ENCODE measurements at regions not wholly inside any gene's neighbourhood (a gene's known extent, or its start where the extent isn't known, plus 50 kb on each side); places are given as distances from the start of the nearest gene placed in this dataset.

DNA sequence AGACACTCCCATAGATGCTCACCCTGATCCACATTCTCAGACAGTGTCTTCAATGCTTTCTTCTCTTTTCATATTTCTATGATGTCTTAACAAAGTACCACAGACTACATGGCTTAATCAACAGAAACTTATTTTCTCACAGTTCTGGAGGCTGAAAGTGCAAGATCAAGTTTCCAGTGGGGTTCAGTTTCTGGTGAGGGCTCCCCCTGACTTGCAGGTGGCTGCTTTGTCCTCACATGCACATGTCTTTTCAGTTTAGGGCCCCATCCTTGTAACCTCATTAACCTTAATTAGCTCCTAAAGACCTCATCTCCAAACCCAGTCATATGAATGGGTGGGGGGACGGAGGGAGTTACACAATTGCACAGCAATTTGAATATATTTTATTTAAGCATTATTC lies 335.8 kb downstream of the AASDHPPT start:
- Histone ChIP-seq H3K36me3 (ENCODE audit: insufficient read depth, low read length) (no peaks in the 10 kb centered on the region), H3K27me3 (ENCODE audit: control insufficient read depth in 1 of 2, insufficient read depth in 2 of 2, low read length in 2 of 2) (no peaks in the 10 kb centered on the region), H3K9me3 (ENCODE audit: low read length) (no peaks in the 10 kb centered on the region), H3K4me1 (ENCODE audit: insufficient read depth, low read length) (no peaks in the 10 kb centered on the region), H3K27ac (ENCODE audit: low read depth, low read length) (no peak overlapping the region), H3K4me3 (ENCODE audit: low read depth in 1 of 2, low read length in 2 of 2) (no peak overlapping the region), H3K9ac (ENCODE audit: low read length) (no peak overlapping the region)

DNA sequence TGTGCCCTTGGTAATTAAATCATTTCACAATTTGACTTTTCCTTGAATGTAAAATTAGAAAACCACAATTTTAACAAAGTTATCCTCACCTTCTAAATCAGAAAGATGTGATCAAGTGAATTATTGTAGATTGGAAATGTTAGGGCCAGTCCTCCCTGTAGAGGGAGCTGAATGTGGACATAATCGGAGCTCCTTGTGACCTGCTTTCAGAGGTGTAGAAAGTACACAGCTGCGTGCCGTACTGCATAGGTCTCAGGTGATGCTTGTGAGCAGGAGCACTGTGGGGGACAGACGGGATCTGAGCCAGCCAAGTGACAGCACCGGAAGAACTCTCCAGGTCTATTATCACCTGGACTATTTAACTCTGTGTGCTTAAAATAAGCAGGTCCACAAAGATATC lies 338.0 kb downstream of the AASDHPPT start:
- H3K36me3 ChIP-seq (ENCODE audit: insufficient read depth, low read length) = no peaks in the 10 kb centered on the region

DNA sequence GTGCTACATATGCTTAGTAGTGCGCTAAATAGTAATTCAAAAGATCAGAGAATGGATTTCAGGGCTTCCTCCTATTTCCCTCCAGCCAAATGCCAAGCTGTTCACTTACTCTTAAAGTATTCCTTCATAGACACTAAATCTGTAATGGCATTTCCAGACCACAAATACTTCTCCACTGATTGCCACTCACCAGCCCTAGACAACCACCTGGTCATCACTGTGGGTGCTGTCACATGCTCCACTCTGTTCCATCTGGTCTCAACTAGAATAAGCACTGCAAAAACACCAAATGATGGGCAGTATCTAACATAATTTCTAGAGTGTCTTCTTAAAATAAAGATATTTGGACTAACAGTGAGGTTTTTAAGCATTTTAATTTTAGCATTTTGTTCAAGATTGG lies 341.3 kb downstream of the AASDHPPT start:
- Histone ChIP-seq H3K9me3 (ENCODE audit: low read length) (no peaks in the 10 kb centered on the region), H3K9ac (ENCODE audit: low read length) (no peak overlapping the region), H3K36me3 (ENCODE audit: insufficient read depth, low read length) (no peaks in the 10 kb centered on the region), H3K27ac (ENCODE audit: low read depth, low read length) (no peak overlapping the region), H3K4me3 (ENCODE audit: low read depth in 1 of 2, low read length in 2 of 2) (no peak overlapping the region), H3K27me3 (ENCODE audit: control insufficient read depth in 1 of 2, insufficient read depth in 2 of 2, low read length in 2 of 2) (no peaks in the 10 kb centered on the region), H3K4me1 (ENCODE audit: insufficient read depth, low read length) (no peaks in the 10 kb centered on the region)

More for the DNA sequence above, 338.0 kb downstream of the AASDHPPT start:
- Histone ChIP-seq H3K27me3 (ENCODE audit: control insufficient read depth in 1 of 2, insufficient read depth in 2 of 2, low read length in 2 of 2) (no peaks in the 10 kb centered on the region), H3K4me1 (ENCODE audit: insufficient read depth, low read length) (no peaks in the 10 kb centered on the region), H3K4me3 (ENCODE audit: low read depth in 1 of 2, low read length in 2 of 2) (no peak overlapping the region), H3K9ac (ENCODE audit: low read length) (no peak overlapping the region), H3K27ac (ENCODE audit: low read depth, low read length) (no peak overlapping the region), H3K9me3 (ENCODE audit: low read length) (no peaks in the 10 kb centered on the region)

DNA sequence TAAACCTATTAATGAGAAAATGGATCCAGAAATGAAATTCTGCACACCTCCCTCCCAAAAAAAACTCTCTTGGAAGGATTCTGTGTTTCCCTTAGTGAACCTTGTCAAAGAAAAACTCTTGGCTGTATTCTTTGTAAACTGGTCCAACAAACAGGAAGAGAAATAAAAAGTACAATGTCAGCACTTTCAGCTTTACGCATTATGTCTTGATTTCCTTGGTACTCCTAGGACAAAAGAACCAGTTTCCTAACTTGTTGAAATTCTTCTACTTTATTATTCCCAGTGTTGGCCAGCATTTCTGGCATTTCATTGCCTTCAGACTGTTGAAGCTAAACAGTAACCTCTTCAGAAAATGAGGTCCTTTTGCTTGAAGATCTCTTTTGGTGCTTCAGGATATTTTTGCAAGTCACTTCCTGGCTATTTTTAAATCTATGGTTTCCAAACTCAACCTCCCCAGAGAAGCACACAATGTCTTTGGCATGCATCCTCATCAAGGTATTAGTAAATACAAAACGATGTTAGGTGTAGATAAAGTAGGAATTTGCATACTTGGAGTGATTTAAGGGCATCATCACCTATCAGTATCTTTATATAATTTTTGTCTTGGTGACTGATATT lies 342.7 kb downstream of the AASDHPPT start:
- no peak overlapping the region for H3K4me3 ChIP-seq (ENCODE audit: low read depth in 1 of 2, low read length in 2 of 2)
- no peak overlapping the region for H3K27ac ChIP-seq (ENCODE audit: low read depth, low read length)
- H3K4me1 ChIP-seq (ENCODE audit: insufficient read depth, low read length) = no peaks in the 10 kb centered on the region
- no peaks in the 10 kb centered on the region for H3K27me3 ChIP-seq (ENCODE audit: control insufficient read depth in 1 of 2, insufficient read depth in 2 of 2, low read length in 2 of 2)
- no peak overlapping the region for H3K9ac ChIP-seq (ENCODE audit: low read length)
- H3K36me3 ChIP-seq (ENCODE audit: insufficient read depth, low read length) = no peaks in the 10 kb centered on the region
- no peaks in the 10 kb centered on the region for H3K9me3 ChIP-seq (ENCODE audit: low read length)

DNA sequence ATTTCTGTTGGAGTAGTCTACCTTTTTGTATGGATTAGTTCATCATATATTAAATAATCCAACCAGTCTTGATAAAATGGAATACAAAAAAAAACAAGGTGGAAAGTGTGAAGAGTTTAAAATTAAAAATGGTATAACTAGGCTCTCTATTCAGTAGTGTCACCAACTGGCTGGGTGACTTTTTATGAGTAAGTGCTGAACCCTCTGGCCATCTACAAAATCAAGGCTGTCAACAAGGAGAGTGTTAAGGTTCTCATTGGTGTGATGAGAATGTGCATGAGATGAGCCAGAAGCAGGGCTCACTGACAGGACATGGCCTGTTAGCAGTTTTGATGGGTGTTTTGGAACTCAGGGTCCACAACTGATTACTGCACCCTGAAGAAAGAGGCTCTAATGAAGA lies 343.2 kb downstream of the AASDHPPT start:
- no peaks in the 10 kb centered on the region for H3K9me3 ChIP-seq (ENCODE audit: low read length)
- no peaks in the 10 kb centered on the region for H3K27me3 ChIP-seq (ENCODE audit: control insufficient read depth in 1 of 2, insufficient read depth in 2 of 2, low read length in 2 of 2)
- no peaks in the 10 kb centered on the region for H3K4me1 ChIP-seq (ENCODE audit: insufficient read depth, low read length)
- no peak overlapping the region for H3K4me3 ChIP-seq (ENCODE audit: low read depth in 1 of 2, low read length in 2 of 2)
- no peak overlapping the region for H3K27ac ChIP-seq (ENCODE audit: low read depth, low read length)
- H3K36me3 ChIP-seq (ENCODE audit: insufficient read depth, low read length) = no peaks in the 10 kb centered on the region
- no peak overlapping the region for H3K9ac ChIP-seq (ENCODE audit: low read length)

DNA sequence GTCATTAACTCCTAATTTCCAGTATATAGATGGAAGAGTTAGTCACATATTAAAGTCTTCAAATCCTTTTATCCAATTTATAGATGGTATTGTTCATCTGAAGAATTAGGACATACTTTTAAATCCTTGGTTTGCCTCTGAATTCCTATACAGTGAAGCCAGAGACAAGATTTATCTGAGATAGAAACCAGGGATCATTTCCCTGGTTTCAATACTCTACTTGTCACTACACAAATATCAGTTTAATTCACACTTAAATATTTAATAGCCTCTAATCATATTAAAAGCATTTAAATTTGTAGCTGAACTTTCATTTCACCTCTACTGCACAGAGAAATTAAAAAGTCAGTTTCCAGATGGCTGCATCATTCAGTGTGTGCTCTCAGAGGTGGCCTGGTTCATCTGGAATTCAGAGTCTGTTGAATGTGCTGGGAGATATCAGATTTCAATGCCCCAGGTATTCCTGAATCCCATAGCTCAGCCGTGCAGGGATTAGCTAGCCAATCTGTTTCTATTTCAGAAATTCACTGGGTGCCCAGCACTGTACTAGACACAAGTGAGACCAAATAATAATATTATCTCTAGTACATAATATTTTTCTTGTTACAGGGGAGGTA lies 344.3 kb downstream of the AASDHPPT start:
- Histone ChIP-seq H3K27me3 (ENCODE audit: control insufficient read depth in 1 of 2, insufficient read depth in 2 of 2, low read length in 2 of 2) (no peaks in the 10 kb centered on the region), H3K9ac (ENCODE audit: low read length) (no peak overlapping the region), H3K4me3 (ENCODE audit: low read depth in 1 of 2, low read length in 2 of 2) (no peak overlapping the region)

DNA sequence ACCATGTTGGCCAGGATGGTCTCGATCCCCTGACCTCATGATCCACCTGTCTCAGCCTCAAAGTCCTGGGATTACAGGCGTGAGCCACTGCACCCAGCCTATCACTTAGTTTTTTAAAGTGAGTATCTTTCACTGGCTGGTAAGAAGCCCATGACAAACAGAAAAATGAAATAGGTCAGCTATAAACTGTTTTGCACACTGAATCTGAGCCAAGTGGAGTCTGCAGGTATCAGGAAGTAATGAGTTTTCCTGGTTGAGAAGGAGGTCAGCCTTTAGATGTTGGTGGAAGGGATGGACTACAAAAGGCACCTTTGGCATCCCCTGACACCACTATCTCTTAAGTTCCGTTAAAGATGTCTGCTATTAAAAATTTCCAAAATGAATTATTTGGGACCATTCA lies 345.1 kb downstream of the AASDHPPT start:
- no peaks in the 10 kb centered on the region for H3K9me3 ChIP-seq (ENCODE audit: low read length)
- H3K4me3 ChIP-seq (ENCODE audit: low read depth in 1 of 2, low read length in 2 of 2) = no peak overlapping the region
- no peaks in the 10 kb centered on the region for H3K27me3 ChIP-seq (ENCODE audit: control insufficient read depth in 1 of 2, insufficient read depth in 2 of 2, low read length in 2 of 2)
- no peaks in the 10 kb centered on the region for H3K36me3 ChIP-seq (ENCODE audit: insufficient read depth, low read length)
- H3K4me1 ChIP-seq (ENCODE audit: insufficient read depth, low read length) = no peaks in the 10 kb centered on the region
- no peak overlapping the region for H3K27ac ChIP-seq (ENCODE audit: low read depth, low read length)
- H3K9ac ChIP-seq (ENCODE audit: low read length) = no peak overlapping the region

More for the DNA sequence above, 344.3 kb downstream of the AASDHPPT start:
- H3K27ac ChIP-seq (ENCODE audit: low read depth, low read length) = no peak overlapping the region
- H3K4me1 ChIP-seq (ENCODE audit: insufficient read depth, low read length) = no peaks in the 10 kb centered on the region
- H3K36me3 ChIP-seq (ENCODE audit: insufficient read depth, low read length) = no peaks in the 10 kb centered on the region
- H3K9me3 ChIP-seq (ENCODE audit: low read length) = no peaks in the 10 kb centered on the region

DNA sequence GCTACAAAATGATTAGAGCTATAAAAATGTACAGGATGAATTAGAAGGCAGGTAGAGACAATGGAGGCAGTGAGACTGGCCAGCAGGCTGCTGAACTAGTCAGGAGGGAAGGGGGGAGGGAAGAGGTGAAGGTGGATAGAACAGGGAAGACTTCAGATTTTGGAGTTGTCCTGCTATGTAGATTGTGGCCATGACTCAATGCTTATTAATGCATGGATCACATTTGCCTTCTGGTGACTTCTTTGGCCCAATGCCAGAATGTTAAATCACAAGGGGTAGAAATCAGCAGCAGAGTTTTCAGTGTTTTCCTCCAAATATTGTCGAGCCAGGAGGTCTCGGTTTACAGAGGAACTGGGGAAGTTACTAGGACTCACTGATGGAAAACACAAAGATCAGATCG lies 346.6 kb downstream of the AASDHPPT start:
- H3K9ac ChIP-seq (ENCODE audit: low read length) = no peak overlapping the region
- no peaks in the 10 kb centered on the region for H3K4me1 ChIP-seq (ENCODE audit: insufficient read depth, low read length)
- H3K36me3 ChIP-seq (ENCODE audit: insufficient read depth, low read length) = no peaks in the 10 kb centered on the region
- no peak overlapping the region for H3K4me3 ChIP-seq (ENCODE audit: low read depth in 1 of 2, low read length in 2 of 2)
- no peak overlapping the region for H3K27ac ChIP-seq (ENCODE audit: low read depth, low read length)
- H3K27me3 ChIP-seq (ENCODE audit: control insufficient read depth in 1 of 2, insufficient read depth in 2 of 2, low read length in 2 of 2) = no peaks in the 10 kb centered on the region
- H3K9me3 ChIP-seq (ENCODE audit: low read length) = no peaks in the 10 kb centered on the region

DNA sequence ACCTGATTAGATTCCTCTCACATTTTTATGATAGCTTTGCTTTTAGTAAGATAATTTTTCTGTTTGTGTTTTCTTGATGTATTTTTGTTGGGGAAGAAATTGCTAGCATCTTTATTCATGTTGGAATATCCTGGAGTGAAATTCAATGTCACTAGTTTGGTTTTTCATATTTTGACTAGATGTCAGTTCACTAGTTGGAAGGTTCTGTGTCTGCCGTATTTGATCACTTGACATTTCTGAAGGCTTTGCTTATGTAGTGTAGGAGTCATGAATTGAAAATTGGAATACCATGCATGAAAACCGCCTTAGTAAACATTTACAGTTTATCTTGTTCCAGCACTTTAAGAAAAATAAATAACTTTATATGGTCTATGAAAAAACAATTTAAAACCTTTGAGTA lies 348.4 kb downstream of the AASDHPPT start:
- Histone ChIP-seq H3K9ac (ENCODE audit: low read length) (no peak overlapping the region), H3K27ac (ENCODE audit: low read depth, low read length) (no peak overlapping the region), H3K27me3 (ENCODE audit: control insufficient read depth in 1 of 2, insufficient read depth in 2 of 2, low read length in 2 of 2) (no peaks in the 10 kb centered on the region), H3K9me3 (ENCODE audit: low read length) (no peaks in the 10 kb centered on the region), H3K4me1 (ENCODE audit: insufficient read depth, low read length) (no peaks in the 10 kb centered on the region), H3K4me3 (ENCODE audit: low read depth in 1 of 2, low read length in 2 of 2) (no peak overlapping the region), H3K36me3 (ENCODE audit: insufficient read depth, low read length) (no peaks in the 10 kb centered on the region)

DNA sequence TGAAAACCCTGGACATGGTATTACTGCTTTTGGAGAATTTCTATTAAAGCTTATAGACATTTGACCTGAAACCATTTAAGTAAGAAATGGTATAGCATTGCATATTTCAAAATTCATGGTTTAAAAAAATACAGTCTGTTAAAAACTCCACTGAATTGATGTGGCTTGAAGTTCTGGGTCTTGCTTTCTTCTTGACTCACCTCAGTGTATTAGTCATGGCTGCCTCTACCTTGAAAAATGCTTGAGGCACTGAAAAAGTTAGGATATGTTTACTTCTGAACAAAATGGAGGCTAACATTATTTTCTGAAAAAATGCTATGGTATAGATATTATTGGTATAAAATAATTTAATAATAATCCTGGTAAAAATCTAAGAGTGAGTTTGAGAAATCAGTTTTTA lies 349.2 kb downstream of the AASDHPPT start:
- no peaks in the 10 kb centered on the region for H3K36me3 ChIP-seq (ENCODE audit: insufficient read depth, low read length)
- no peaks in the 10 kb centered on the region for H3K4me1 ChIP-seq (ENCODE audit: insufficient read depth, low read length)
- H3K4me3 ChIP-seq (ENCODE audit: low read depth in 1 of 2, low read length in 2 of 2) = no peak overlapping the region
- no peak overlapping the region for H3K9ac ChIP-seq (ENCODE audit: low read length)
- no peaks in the 10 kb centered on the region for H3K9me3 ChIP-seq (ENCODE audit: low read length)
- H3K27me3 ChIP-seq (ENCODE audit: control insufficient read depth in 1 of 2, insufficient read depth in 2 of 2, low read length in 2 of 2) = no peaks in the 10 kb centered on the region
- H3K27ac ChIP-seq (ENCODE audit: low read depth, low read length) = no peak overlapping the region

DNA sequence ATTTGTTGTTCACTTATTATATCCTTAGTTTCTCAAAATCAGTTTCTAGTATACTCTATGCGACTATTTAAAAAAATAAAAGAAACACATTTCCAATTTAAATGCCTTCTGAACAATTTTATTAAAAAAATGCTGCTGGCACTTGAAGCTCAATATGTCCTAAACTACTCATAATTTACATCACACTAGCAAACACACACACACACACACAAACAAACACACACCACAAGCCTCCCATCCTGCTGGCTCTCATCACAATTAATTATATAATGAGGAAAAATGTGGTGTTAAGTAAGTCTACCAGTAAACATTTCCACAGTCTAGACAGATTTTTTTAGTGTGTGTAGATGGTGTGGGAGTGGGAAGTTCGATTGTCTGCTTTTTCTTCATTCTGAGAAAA lies 350.3 kb downstream of the AASDHPPT start:
- Histone ChIP-seq H3K9me3 (ENCODE audit: low read length) (no peaks in the 10 kb centered on the region), H3K4me1 (ENCODE audit: insufficient read depth, low read length) (no peaks in the 10 kb centered on the region), H3K36me3 (ENCODE audit: insufficient read depth, low read length) (no peaks in the 10 kb centered on the region), H3K27ac (ENCODE audit: low read depth, low read length) (no peak overlapping the region), H3K27me3 (ENCODE audit: control insufficient read depth in 1 of 2, insufficient read depth in 2 of 2, low read length in 2 of 2) (no peaks in the 10 kb centered on the region), H3K4me3 (ENCODE audit: low read depth in 1 of 2, low read length in 2 of 2) (no peak overlapping the region), H3K9ac (ENCODE audit: low read length) (no peak overlapping the region)

DNA sequence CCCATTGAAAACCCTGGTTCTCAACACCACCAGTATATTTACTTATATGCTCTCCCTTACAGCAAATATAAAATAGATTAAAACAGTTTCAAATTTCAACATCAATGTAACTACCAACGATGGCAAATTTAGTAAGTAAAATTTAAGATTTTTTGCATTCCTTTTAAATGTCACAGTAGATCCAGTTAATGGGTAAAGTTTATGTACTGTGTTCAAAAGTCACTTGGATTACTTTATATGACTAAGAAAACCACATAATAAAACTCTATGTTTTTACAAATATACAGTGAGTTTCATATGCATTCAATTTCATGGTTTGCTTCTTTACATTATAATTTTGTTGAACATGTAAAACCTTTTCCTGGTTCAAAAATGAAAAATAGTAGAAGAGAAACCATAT lies 364.6 kb downstream of the AASDHPPT start:
- no peaks in the 10 kb centered on the region for H3K4me1 ChIP-seq (ENCODE audit: insufficient read depth, low read length)
- H3K9ac ChIP-seq (ENCODE audit: low read length) = no peak overlapping the region
- H3K27ac ChIP-seq (ENCODE audit: low read depth, low read length) = no peak overlapping the region
- no peaks in the 10 kb centered on the region for H3K9me3 ChIP-seq (ENCODE audit: low read length)
- H3K36me3 ChIP-seq (ENCODE audit: insufficient read depth, low read length) = no peaks in the 10 kb centered on the region
- H3K27me3 ChIP-seq (ENCODE audit: control insufficient read depth in 1 of 2, insufficient read depth in 2 of 2, low read length in 2 of 2) = no peaks in the 10 kb centered on the region
- no peak overlapping the region for H3K4me3 ChIP-seq (ENCODE audit: low read depth in 1 of 2, low read length in 2 of 2)

Data from muscle layer of colon (tissue), 2 donors.